GM12878 (cell line): ENCODE measurements at regions not wholly inside any gene's neighbourhood (a gene's known extent, or its start where the extent isn't known, plus 50 kb on each side); places are given as distances from the start of the nearest gene placed in this dataset.

Experiments used
- ATAC-seq: fragments of 200-7000 bp; cut with Tn5 transposase; 3 replicates; pipeline ENCODE4 v1.9.1; 2020; ENCODE audit warnings: mild to moderate bottlenecking, moderate library complexity
- BruUV-seq: library from RNA; stranded (reverse); fragments of 400-500 nt; replicated peaks from 2 replicates; lab custom pipeline; 2021; lab: Mats Ljungman, UMichigan
- CTCF ChIA-PET: fragments of 300-600 bp; sonication (Branson Sonifier 250); formaldehyde crosslinking; extraction: SDS; loops from one replicate; lab custom pipeline; 2021; ENCODE audit warnings: inconsistent platforms; lab: Yijun Ruan, JAX
- POLR2A ChIA-PET: fragments of 350-600 bp; formaldehyde crosslinking; extraction: SDS; loops from one replicate; lab custom pipeline; 2021; ENCODE audit warnings: inconsistent platforms; lab: Charles Lee
- RAD21 ChIA-PET: fragments of 300-600 bp; sonication (Branson Sonifier 250); formaldehyde crosslinking; loops from one replicate; lab custom pipeline; 2023; ENCODE audit warnings: antibody characterized with exemption; ENCODE audit not compliant: unreplicated experiment; lab: Charles Lee
- SMC1A ChIA-PET: fragments of 300-600 bp; sonication (Branson Sonifier 250); formaldehyde crosslinking; loops from one replicate; lab custom pipeline; 2023; ENCODE audit not compliant: unreplicated experiment, uncharacterized antibody; lab: Charles Lee
- DNase-seq: peaks from one replicate; pipeline ENCODE4 v3.0.0-alpha.2; 2011; ENCODE audit warnings: low read depth, low spot score
- FAIRE-seq: peaks from 3 replicates; lab custom pipeline; 2011; peaks lifted over from hg19 to GRCh38; lab: Jason Lieb, UNC
- H2AFZ ChIP-seq: 2 replicates; pipeline ENCODE4 v1.6.0; 2011; ENCODE audit warnings: low read depth, low read length, control low read depth; ENCODE audit not compliant: control insufficient read depth
- H3K27ac ChIP-seq: 2 replicates; pipeline ENCODE4 v1.5.1; 2011; ENCODE audit warnings: control low read depth; ENCODE audit not compliant: control insufficient read depth, insufficient read depth
- H3K27me3 ChIP-seq, 2 experiments: replicated peaks in 1 of 2; 2 replicates each; pipeline versions ENCODE4 v1.6.0 to v1.6.1; 2011; ENCODE audit warnings: low read length in 1 of 2; ENCODE audit not compliant: control insufficient read depth in 2 of 2, insufficient read depth in 2 of 2
- H3K36me3 ChIP-seq, 2 experiments: 2 replicates each; pipeline ENCODE4 v1.5.1; 2011; ENCODE audit warnings: low read length in 1 of 2; ENCODE audit not compliant: control insufficient read depth in 2 of 2, insufficient read depth in 2 of 2
- H3K4me1 ChIP-seq: 2 replicates; pipeline ENCODE4 v1.6.1; 2011; ENCODE audit warnings: mild to moderate bottlenecking, low read length, moderate library complexity, mixed read lengths; ENCODE audit not compliant: control insufficient read depth, insufficient read depth
- H3K4me2 ChIP-seq: 2 replicates; pipeline ENCODE4 v1.6.0; 2011; ENCODE audit warnings: control low read depth; ENCODE audit not compliant: control insufficient read depth, insufficient read depth
- H3K4me3 ChIP-seq: fragments of 200-600 bp; sonication (generic); 2 replicates; pipeline ENCODE4 v1.5.1; 2016
- H3K79me2 ChIP-seq: 2 replicates; pipeline ENCODE4 v1.6.0; 2011; ENCODE audit warnings: low read length; ENCODE audit not compliant: control insufficient read depth, insufficient read depth
- H3K9ac ChIP-seq: 2 replicates; pipeline ENCODE4 v1.8.0; 2011; ENCODE audit warnings: low read length, control low read depth, mixed read lengths; ENCODE audit not compliant: control insufficient read depth, insufficient read depth
- H3K9me3 ChIP-seq: replicated peaks from 3 replicates; pipeline ENCODE4 v1.5.1; 2011; ENCODE audit warnings: mild to moderate bottlenecking, low read length; ENCODE audit not compliant: control insufficient read depth, insufficient read depth
- H4K20me1 ChIP-seq: 2 replicates; pipeline ENCODE4 v1.6.0; 2011; ENCODE audit not compliant: control insufficient read depth, insufficient read depth
- E2F4 ChIP-seq: IDR thresholded peaks from 2 replicates; pipeline ENCODE4 v1.6.1; 2012; ENCODE audit warnings: low read depth, low read length, improper control_type of control experiment
- GATAD2B ChIP-seq: fragments of 450-650 bp; conservative IDR thresholded peaks from 2 replicates; pipeline ENCODE4 v1.6.1; 2017; ENCODE audit warnings: low read depth, mild to moderate bottlenecking, moderate library complexity
- IKZF1 ChIP-seq: fragments of 450-650 bp; conservative IDR thresholded peaks from 2 replicates; pipeline ENCODE4 v1.6.1; 2017; ENCODE audit warnings: antibody characterized with exemption, mild to moderate bottlenecking
- IRF3 ChIP-seq: fragments of 450-650 bp; IDR thresholded peaks from 2 replicates; pipeline ENCODE4 v1.6.1; 2014; ENCODE audit warnings: mild to moderate bottlenecking
- JUNB ChIP-seq: IDR thresholded peaks from 2 replicates; pipeline ENCODE4 v1.6.1; 2016; ENCODE audit warnings: antibody characterized with exemption, mild to moderate bottlenecking
- NFIC ChIP-seq: IDR thresholded peaks from 2 replicates; pipeline ENCODE4 v1.6.1; 2012; ENCODE audit warnings: low read depth, mild to moderate bottlenecking, inconsistent platforms, low read length, moderate library complexity
- NFXL1 ChIP-seq: fragments of 450-650 bp; IDR thresholded peaks from 2 replicates; pipeline ENCODE4 v1.6.1; 2017; ENCODE audit warnings: antibody characterized with exemption, mild to moderate bottlenecking, borderline replicate concordance
- NKRF ChIP-seq: fragments of 450-650 bp; conservative IDR thresholded peaks from 2 replicates; pipeline ENCODE4 v1.6.1; 2017; ENCODE audit warnings: mild to moderate bottlenecking, moderate library complexity
- NRF1 ChIP-seq: conservative IDR thresholded peaks from 2 replicates; pipeline ENCODE4 v1.6.1; 2011; ENCODE audit warnings: mild to moderate bottlenecking, low read depth, low read length, improper control_type of control experiment
- PAX5 ChIP-seq: IDR thresholded peaks from 2 replicates; pipeline ENCODE4 v1.6.1; 2011; ENCODE audit warnings: low read depth, low read length, borderline replicate concordance
- RAD21 ChIP-seq: IDR thresholded peaks from 2 replicates; pipeline ENCODE4 v1.6.1; 2011; ENCODE audit warnings: mild to moderate bottlenecking, low read depth, low read length, moderate library complexity; ENCODE audit not compliant: insufficient read depth
- RUNX3 ChIP-seq: IDR thresholded peaks from 2 replicates; pipeline ENCODE4 v1.6.1; 2012; ENCODE audit warnings: low read length, inconsistent platforms
- SUPT20H ChIP-seq: IDR thresholded peaks from 2 replicates; pipeline ENCODE4 v1.6.1; 2011; ENCODE audit warnings: low read depth, mild to moderate bottlenecking, low read length, moderate library complexity, borderline replicate concordance; ENCODE audit not compliant: control insufficient read depth
- TAF1 ChIP-seq: IDR thresholded peaks from 2 replicates; pipeline ENCODE4 v1.6.1; 2011; ENCODE audit warnings: mild to moderate bottlenecking, low read depth, low read length, borderline replicate concordance
- ZBTB40 ChIP-seq: fragments of 450-650 bp; IDR thresholded peaks from 2 replicates; pipeline ENCODE4 v1.6.1; 2016; ENCODE audit warnings: mild to moderate bottlenecking, moderate library complexity, borderline replicate concordance
- ZSCAN29 ChIP-seq: fragments of 450-650 bp; IDR thresholded peaks from 2 replicates; pipeline ENCODE4 v1.6.1; 2017; ENCODE audit warnings: mild to moderate bottlenecking, moderate library complexity
- WGBS: methylation state at CpG from one replicate; pipeline ENCODE4 v1.1.6; 2016; ENCODE audit warnings: low lambda C conversion rate; ENCODE audit not compliant: insufficient replicate concordance, insufficient coverage; ENCODE audit errors: missing lambda C conversion rate; 5-methylcytosine and 5-hydroxymethylcytosine counted together
- in situ Hi-C: fragments of 300-500 bp; cut with MboI; formaldehyde crosslinking; loops from 9 replicates; pipeline ENCODE4 v1.14.3; 2018; ENCODE audit warnings: mixed read lengths
- intact Hi-C: fragments of 100-400 bp; cut with micrococcal nuclease; formaldehyde crosslinking; loops from one replicate; pipeline ENCODE4 v1.14.2; 2022; ENCODE audit not compliant: unreplicated experiment

GRCh38 chr1:4133297-4133938 lies 233.3 kb upstream of the C1orf174 start (continued):
- no peak for TF ChIP-seq RUNX3
- TF ChIP-seq GATAD2B, result no peak
- no peak for TF ChIP-seq E2F4
- TF ChIP-seq IKZF1, result no peak

GRCh38 chr1:4133939-4134321 lies 233.9 kb upstream of the C1orf174 start:
- no peak for ATAC-seq
- no TSS peak for BruUV-seq
- ChIA-PET RAD21 (no interaction called here), SMC1A (no interaction called here), CTCF (no interaction called here), POLR2A (no interaction called here)
- H4K20me1 ChIP-seq, result no peaks in the 10 kb centered on the region
- no peak overlapping the region for H3K4me2 ChIP-seq
- no peak overlapping the region for H2AFZ ChIP-seq
- intact Hi-C loops (no loop called here), in situ Hi-C loops (no loop called here)
- 64% methylated on average over 9 of the region's 9 CpGs for WGBS
- FAIRE-seq, result no peak
- no peaks in the 10 kb centered on the region for H3K4me1 ChIP-seq
- H3K27ac ChIP-seq, result no peak overlapping the region
- H3K27me3 ChIP-seq, result no peaks in the 10 kb centered on the region
- no peak overlapping the region for H3K4me3 ChIP-seq
- H3K36me3 ChIP-seq, result no peaks in the 10 kb centered on the region
- no peak for TF ChIP-seq JUNB
- no peak for TF ChIP-seq NRF1
- no peak for TF ChIP-seq SUPT20H
- no peak for TF ChIP-seq RAD21
- TF ChIP-seq ZSCAN29, result no peak
- no peak for TF ChIP-seq NFIC
- TF ChIP-seq PAX5, result no peak
- no peak for TF ChIP-seq IRF3
- no peak for TF ChIP-seq TAF1
- no peak for TF ChIP-seq NFXL1
- TF ChIP-seq NKRF, result no peak
- no peak for TF ChIP-seq ZBTB40
- no peak overlapping the region for H3K9ac ChIP-seq
- DNase-seq, result no peak
- H3K79me2 ChIP-seq, result no peaks in the 10 kb centered on the region
- H3K9me3 ChIP-seq, result no peaks in the 10 kb centered on the region; the same call in 2 of the 3 replicates
